ENCODE measurements at regions not wholly inside any gene's neighbourhood (a gene's known extent, or its start where the extent isn't known, plus 50 kb on each side); places are given as distances from the start of the nearest gene placed in this dataset.
"Not testable (repeated sequence)": the region's sequence is repeated elsewhere in the genome, so short reads cannot be mapped to it uniquely, and the experiment has no call there.

- no peak overlapping the region for H3K4me3 ChIP-seq (ENCODE audit: low read length, poor library complexity, severe bottlenecking)
- no peaks in the 10 kb centered on the region for H3K79me2 ChIP-seq (ENCODE audit: insufficient read depth, low read length)
- no peak overlapping the region for H3K4me2 ChIP-seq (ENCODE audit: low read depth, low read length, poor library complexity, severe bottlenecking)
- no peaks in the 10 kb centered on the region for H3K36me3 ChIP-seq (ENCODE audit: insufficient read depth, low read length)
- H3K9ac ChIP-seq (ENCODE audit: low read depth, low read length, poor library complexity, severe bottlenecking) = no peak overlapping the region
- H3K9me2 ChIP-seq (replicated peaks; ENCODE audit: low read depth, low read length) = no peaks in the 10 kb centered on the region
- no peaks in the 10 kb centered on the region for H4K20me1 ChIP-seq (ENCODE audit: insufficient read depth, low read length, poor library complexity, severe bottlenecking)
- no peaks in the 10 kb centered on the region for H3K9me3 ChIP-seq (ENCODE audit: insufficient read depth, low read depth, low read length)
- TF ChIP-seq CTCF (conservative IDR thresholded peaks at IDR 0.05; ENCODE audit: low read length) (no peak), EZH2phosphoT487 (IDR thresholded peaks at IDR 0.05; ENCODE audit: borderline replicate concordance) (no peak)
- H3K27me3 ChIP-seq (ENCODE audit: insufficient read depth, low read length, poor library complexity, severe bottlenecking) = no peaks in the 10 kb centered on the region
- no peak overlapping the region for H2AFZ ChIP-seq (ENCODE audit: low read length)
- H3K4me1 ChIP-seq (ENCODE audit: insufficient read depth, low read length, poor library complexity, severe bottlenecking) = peaks cover 3% of the 10 kb centered on the region
- no peaks in the 10 kb centered on the region for H3F3A ChIP-seq (ENCODE audit: low read depth)
Observed at GRCh38 chr5:174491761-174492350, 232.5 kb upstream of the MSX2 start.

GRCh38 chr5:174493530-174493929, 230.9 kb upstream of the MSX2 start:
- no peaks in the 10 kb centered on the region for H4K20me1 ChIP-seq (ENCODE audit: insufficient read depth, low read length, poor library complexity, severe bottlenecking)
- peaks cover 3% of the 10 kb centered on the region for H3K4me1 ChIP-seq (ENCODE audit: insufficient read depth, low read length, poor library complexity, severe bottlenecking)
- no peaks in the 10 kb centered on the region for H3K36me3 ChIP-seq (ENCODE audit: insufficient read depth, low read length)
- H3K9ac ChIP-seq (ENCODE audit: low read depth, low read length, poor library complexity, severe bottlenecking) = no peak overlapping the region
- no peak overlapping the region for H3K4me3 ChIP-seq (ENCODE audit: low read length, poor library complexity, severe bottlenecking)
- no peak overlapping the region for H2AFZ ChIP-seq (ENCODE audit: low read length)
- no peaks in the 10 kb centered on the region for H3F3A ChIP-seq (ENCODE audit: low read depth)
- no peak for TF ChIP-seq CTCF (conservative IDR thresholded peaks at IDR 0.05; ENCODE audit: low read length)
- no peaks in the 10 kb centered on the region for H3K9me3 ChIP-seq (ENCODE audit: insufficient read depth, low read depth, low read length)
- H3K9me2 ChIP-seq (replicated peaks; ENCODE audit: low read depth, low read length) = no peaks in the 10 kb centered on the region
- H3K4me2 ChIP-seq (ENCODE audit: low read depth, low read length, poor library complexity, severe bottlenecking) = no peak overlapping the region
- no peaks in the 10 kb centered on the region for H3K27me3 ChIP-seq (ENCODE audit: insufficient read depth, low read length, poor library complexity, severe bottlenecking)
- H3K79me2 ChIP-seq (ENCODE audit: insufficient read depth, low read length) = no peaks in the 10 kb centered on the region

- not testable (repeated sequence) for H3K9me2 ChIP-seq (replicated peaks; ENCODE audit: low read depth, low read length); H3K4me1 ChIP-seq (ENCODE audit: insufficient read depth, low read length, poor library complexity, severe bottlenecking); H3K4me3 ChIP-seq (ENCODE audit: low read length, poor library complexity, severe bottlenecking); H3K4me2 ChIP-seq (ENCODE audit: low read depth, low read length, poor library complexity, severe bottlenecking); H4K20me1 ChIP-seq (ENCODE audit: insufficient read depth, low read length, poor library complexity, severe bottlenecking); H3K9me3 ChIP-seq (ENCODE audit: insufficient read depth, low read depth, low read length); H3F3A ChIP-seq (ENCODE audit: low read depth); H3K79me2 ChIP-seq (ENCODE audit: insufficient read depth, low read length); H3K36me3 ChIP-seq (ENCODE audit: insufficient read depth, low read length); H3K27me3 ChIP-seq (ENCODE audit: insufficient read depth, low read length, poor library complexity, severe bottlenecking); H3K9ac ChIP-seq (ENCODE audit: low read depth, low read length, poor library complexity, severe bottlenecking); H2AFZ ChIP-seq (ENCODE audit: low read length)
Observed at GRCh38 chr5:174497939-174498338, 226.4 kb upstream of the MSX2 start.

- not testable (repeated sequence) for H3K79me2 ChIP-seq (ENCODE audit: insufficient read depth, low read length); H3K27me3 ChIP-seq (ENCODE audit: insufficient read depth, low read length, poor library complexity, severe bottlenecking); H4K20me1 ChIP-seq (ENCODE audit: insufficient read depth, low read length, poor library complexity, severe bottlenecking); H3K9ac ChIP-seq (ENCODE audit: low read depth, low read length, poor library complexity, severe bottlenecking); H3F3A ChIP-seq (ENCODE audit: low read depth); H3K9me3 ChIP-seq (ENCODE audit: insufficient read depth, low read depth, low read length); H2AFZ ChIP-seq (ENCODE audit: low read length); H3K4me2 ChIP-seq (ENCODE audit: low read depth, low read length, poor library complexity, severe bottlenecking); H3K4me1 ChIP-seq (ENCODE audit: insufficient read depth, low read length, poor library complexity, severe bottlenecking); H3K9me2 ChIP-seq (replicated peaks; ENCODE audit: low read depth, low read length); H3K36me3 ChIP-seq (ENCODE audit: insufficient read depth, low read length); H3K4me3 ChIP-seq (ENCODE audit: low read length, poor library complexity, severe bottlenecking)
Observed at GRCh38 chr5:174498575-174498974, 225.8 kb upstream of the MSX2 start.

Measured in Loucy (cell line).